ENCODE measurements at regions not wholly inside any gene's neighbourhood (a gene's known extent, or its start where the extent isn't known, plus 50 kb on each side); places are given as distances from the start of the nearest gene placed in this dataset.

GRCh38 chr1:162944974-162945674, 84.1 kb upstream of the CCDC190 start:
- TF ChIP-seq CTCF (IDR thresholded peaks at IDR 0.05) (no peak), POLR2AphosphoS5 (IDR thresholded peaks at IDR 0.05) (no peak), POLR2A (IDR thresholded peaks at IDR 0.05) (no peak), EP300 (IDR thresholded peaks at IDR 0.05; ENCODE audit: low read depth) (no peak)

Measured in transverse colon (tissue), 4 donors.